Activated T-cell treated with anti-CD3 and anti-CD28 coated beads, Interleukin-2, amount 50 U/mL, for 48 hours (primary cell): ENCODE measurements at regions not wholly inside any gene's neighbourhood (a gene's known extent, or its start where the extent isn't known, plus 50 kb on each side); places are given as distances from the start of the nearest gene placed in this dataset.

Source experiments
- DNase-seq, 2 experiments: peaks; one replicate each; pipeline ENCODE4 v3.0.0-alpha.2; 2020

DNA sequence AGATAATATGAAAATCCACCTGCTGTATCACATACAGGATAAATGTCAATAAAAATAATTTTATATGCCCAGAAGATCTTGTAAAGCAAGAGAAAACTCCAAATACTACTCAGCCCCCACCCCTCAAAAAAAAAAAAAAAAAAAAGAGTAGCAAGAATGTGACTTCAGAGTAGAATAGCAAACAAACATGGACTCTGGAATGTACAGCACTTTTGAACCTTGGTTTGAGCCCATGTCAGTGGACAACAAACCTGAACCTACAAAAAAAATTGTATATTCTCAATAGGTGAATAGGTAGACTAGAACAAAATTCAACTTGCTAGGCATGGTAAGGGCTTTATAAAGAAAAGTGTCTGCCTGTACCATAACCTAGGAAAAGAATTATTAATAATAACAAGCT, 428.0 kb downstream of the SLITRK6 start:
- DNase-seq, result no peak

DNA sequence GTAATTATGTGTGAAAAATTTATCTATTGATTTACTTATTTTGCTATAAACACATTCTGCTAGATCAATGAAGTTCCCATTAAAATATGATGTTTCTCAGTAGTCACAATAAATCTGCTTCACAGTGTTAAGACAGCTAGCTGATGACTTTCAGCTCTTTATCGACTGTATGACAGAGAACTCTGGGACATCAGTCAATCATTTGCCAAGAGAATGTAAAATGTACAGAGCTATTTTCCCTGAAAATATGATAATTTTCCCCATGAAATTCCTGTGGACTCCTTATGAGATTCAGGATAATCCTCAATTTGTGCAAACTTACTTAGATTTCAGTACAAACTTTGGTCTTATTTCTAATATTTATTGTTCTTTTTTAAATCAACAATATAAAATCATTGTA, 430.5 kb downstream of the SLITRK6 start:
- DNase-seq, result no peak

DNA sequence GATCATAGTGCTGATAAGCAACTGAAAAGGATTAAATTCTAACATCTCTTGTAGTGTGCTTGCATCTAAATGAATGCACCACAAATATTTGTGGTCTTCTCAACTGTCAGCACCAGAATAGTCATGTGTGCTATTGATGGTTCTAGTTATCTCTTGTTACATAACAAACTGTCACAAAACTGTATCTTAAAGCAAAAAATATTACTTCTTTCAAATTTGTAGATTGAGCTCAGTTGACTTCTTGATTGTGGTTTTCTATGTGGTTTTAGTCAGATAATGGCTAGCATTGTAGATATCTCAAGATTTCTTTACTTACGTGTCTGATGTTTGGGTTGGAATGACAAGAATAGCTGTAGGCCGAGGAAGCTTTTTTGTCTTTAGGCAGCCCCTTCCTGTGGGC, 431.3 kb downstream of the SLITRK6 start:
- no peak for DNase-seq

DNA sequence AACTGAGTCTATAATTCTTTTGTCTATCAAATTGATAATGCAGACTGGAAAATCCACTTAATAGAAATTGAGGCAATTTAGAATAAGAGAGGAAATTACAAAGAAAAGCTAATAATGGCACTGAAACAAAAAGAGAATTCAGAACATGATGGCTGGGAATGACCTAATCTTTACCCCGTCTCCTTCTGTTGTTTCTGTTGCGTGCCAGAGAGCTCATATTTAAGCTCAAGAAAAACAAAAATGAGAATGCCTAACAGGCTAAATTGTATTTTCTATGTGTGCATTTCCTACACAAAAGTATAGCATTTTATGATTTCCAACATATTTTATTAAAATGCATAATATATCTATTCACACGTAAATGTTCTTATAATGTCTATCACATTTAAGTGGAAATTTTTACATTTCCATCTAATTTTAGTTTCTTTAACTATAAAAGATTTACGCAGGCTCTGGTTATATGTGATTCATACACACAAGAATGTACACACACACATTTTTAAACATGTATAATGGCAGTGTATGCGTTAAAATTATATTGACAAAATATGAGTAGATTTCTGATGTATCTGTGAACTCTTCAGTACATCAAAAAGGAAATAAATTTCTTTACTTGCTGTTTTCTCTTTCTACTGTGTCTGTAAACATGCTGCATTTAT, 432.3 kb downstream of the SLITRK6 start:
- no peak for DNase-seq

DNA sequence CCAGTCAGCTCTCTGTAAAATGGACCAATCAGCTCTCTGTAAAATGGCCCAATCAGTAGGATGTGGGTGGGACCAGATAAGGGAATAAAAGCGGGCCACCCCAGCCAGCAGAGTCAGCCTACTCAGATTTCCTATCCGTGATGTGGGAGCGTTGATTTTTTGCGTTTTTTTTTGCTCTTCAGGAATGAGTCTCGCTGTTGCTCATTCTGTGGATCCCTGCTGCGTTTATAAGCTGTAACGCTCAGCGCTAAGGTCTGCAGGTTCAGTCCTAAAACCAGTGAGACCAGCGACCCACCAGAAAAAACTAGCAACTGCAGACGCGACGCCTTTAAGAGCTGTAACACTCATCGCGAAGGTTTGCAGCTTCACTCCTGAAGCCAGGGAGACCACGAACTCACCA, 435.7 kb downstream of the SLITRK6 start:
- DNase-seq, result no peak

DNA sequence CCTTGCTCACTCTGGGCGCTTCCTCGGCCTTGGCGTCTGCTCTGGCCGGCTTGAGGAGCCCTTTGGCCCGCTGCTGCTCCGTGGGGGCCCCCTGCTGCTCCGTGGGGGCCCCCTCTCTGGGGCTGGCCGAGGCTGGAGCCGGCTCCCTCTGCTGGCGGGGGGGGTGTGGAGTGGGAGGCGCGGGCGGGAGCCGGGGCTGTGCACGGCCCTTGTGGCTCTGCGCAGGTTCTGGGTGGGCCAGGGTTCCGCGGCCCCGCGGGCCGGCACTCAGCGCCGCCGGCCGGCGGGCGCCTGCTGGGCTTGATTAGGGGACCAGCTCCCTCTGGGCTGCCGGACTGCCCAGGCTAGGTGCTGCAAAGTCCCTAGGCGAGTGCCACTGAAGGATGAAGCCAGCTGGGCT, 436.2 kb downstream of the SLITRK6 start:
- no peak for DNase-seq

DNA sequence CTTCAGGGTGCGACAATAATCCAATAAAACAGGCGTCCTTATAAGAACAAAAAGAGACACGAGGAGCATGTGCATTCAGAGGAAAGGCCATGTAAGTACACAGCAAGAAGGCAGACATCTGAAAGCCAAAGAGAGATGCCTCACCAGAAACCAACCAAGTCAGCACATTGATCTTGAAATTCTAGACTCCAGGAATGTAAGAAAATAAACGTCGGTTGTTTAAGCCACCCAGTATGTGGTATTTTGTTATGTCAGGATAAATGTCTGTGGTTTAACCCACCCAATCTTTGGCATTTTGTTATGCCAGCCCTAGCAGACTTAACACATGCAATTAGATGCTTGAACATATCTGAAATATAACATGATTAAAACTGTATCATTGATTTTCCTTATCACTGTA, 452.0 kb downstream of the SLITRK6 start:
- DNase-seq, result no peak

DNA sequence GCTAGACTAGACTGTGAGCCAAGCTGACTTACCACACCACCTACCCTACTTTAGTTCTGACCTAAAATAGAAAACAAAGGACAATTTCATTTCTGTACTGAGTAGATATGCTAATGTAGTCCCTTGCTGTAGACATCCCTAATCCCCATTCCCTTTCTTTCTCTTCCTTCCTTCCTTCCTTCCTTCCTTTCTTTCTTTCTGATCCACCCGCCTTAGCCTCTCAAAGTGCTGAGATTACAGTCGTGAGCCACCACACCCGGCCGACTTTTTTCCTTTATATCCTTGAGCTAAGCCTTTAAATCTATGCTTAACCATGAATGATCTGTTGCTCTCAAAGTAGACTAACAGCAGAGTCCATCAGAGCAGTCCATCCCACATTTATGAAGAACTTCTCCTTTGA, 465.0 kb downstream of the SLITRK6 start:
- no peak for DNase-seq

DNA sequence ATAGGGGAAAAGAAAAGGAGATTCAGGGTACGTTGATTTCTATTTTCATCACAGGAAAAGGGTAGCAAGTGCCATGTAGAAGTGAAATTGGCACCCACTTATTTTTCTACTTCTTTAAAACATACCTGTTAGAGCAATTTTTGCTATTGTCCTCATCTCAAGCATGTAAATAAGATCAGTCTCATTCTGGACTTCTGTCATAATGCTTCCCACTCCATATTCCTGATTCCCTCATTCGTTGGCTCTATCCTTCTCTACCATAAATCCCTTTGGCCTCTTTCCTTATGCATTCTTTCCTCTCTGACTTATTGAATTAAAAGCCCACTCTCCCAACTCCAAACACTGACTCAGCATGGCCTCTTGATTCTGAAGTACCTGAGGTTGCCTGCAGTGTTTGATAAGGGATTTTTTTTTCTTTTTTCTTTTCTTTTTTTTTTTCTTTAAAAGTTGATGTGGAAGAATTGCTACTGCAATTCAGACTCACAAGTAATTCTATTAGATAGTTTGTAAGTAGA, 465.7 kb downstream of the SLITRK6 start:
- DNase-seq, result no peak

DNA sequence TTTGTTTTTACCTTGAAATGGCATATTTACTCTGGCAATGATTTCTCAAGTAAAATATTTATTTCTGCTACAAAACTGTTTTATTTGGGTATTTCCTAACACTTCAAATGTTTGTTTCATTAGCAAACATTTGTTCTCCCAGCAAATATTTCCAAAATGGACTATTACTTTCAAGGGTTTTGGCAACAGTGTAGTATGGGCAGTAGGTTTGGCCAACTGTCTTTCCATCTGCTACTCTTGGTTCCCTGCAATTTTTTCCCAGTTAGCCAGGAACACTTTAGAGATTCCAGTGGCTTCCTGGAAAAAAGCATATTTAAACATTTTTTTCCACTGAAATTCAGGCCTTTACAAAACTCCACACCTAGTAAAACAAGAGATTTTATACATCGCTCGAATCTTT, 466.6 kb downstream of the SLITRK6 start:
- no peak for DNase-seq

DNA sequence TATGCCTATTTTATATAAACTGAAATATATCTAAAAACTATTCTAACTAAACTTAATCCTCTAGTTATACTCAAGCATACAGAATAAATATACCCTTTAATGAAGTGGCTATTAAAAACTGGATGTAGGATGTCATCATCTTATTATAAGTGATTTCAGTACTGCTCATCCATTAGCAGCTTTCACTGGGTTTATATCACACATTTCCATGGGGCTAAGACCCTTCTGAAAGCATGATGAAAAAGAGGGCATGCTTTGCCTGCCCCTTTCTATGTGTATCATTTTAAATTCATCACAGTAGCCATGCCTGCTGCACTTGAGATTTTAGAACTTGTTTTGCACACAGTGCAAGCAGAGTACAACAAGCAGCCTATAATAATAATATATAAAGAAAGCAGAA, 477.5 kb downstream of the SLITRK6 start:
- DNase-seq, result no peak

DNA sequence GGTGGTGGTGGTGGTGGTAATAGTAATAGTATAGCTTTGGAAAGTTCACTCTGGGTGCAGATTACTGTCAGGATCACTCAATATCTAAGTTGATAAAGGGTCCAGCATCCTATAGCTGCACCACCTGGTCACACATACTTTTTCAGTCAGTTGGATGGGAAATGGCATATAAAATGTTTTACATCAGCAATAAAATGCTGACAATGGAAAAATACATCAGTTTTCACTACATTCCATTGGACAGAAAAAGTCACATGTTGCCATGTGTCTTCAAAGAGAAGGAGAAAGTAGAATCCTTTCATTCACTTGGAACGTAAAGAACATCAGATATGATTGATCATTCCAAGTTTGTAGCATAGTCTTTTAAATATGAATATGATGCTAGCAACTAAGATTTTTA, 481.4 kb downstream of the SLITRK6 start:
- DNase-seq, result no peak

DNA sequence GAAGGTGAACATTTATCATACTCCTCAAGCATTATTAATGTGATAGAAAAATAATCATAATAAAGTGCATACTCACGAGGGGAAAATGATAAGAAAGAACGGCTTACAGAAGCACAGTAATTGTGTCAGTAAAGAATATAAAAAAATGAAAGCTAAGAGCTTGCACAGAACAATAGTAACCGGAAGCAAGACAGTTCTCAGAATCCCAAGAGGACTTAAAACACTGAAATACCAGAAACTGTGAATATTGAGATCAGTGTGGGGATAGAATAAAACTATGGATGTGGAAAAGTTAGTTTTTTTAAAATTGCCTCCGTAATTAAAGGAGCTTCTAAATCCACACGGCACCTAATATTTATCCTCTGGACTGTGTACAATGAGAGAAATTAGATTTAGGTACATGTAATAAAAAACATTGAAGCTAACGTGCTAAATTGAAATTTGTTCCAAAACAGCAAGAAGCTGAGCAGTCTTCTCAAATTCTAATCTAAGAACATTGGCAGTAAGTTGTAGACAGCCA, 482.7 kb downstream of the SLITRK6 start:
- DNase-seq, result no peak

DNA sequence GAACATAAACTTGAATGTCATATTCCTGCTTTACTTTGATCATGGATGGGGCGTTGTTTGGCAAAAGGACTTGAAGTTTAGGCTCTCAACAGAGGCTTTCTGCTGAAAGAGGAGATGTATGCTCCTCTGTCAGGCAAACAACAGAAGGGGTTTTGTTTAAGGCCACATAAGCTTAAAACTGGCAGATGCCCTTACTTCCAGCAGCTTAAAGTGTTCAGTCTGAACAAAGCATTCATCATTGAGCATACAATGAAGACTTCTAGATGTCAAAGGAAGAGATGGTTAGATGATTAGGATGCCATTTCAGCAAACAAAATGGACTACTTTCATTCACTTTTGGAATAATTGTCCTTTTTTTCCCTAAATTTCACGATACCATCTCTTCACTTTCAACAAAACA, 484.5 kb downstream of the SLITRK6 start:
- no peak for DNase-seq

DNA sequence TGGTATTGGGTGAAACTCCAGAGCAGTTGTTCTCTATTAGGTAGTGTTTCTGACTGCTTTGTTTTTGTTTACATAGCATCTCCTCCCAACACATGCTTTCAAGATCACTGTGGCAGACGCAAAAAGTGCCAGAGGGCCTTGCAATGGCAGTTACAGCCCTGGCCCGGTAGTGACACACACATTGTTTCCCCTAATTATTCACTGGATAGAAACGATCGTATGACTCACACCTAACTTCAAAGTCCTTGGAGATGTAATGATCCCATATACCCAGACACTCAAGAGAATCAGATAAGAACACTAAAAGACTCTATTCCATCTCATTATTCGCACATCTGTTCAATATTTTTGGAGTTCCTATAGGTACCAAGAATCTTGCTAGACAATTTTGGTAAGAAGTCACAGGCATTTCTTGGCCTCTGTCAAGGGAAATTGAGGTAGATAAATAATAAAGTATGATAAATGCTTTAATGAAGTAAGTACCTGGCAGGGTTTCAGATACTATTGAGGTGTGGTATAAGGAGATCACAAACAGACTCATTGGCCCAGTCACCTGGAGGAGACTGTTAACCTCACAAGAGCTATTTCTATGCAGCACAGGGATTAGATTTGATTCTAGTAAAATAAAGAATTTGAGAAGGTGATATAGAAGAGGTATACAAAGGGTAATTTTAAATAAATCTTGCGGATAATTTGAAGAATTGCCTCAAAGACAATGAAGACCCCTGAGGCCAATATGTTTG, 485.3 kb downstream of the SLITRK6 start:
- no peak for DNase-seq

DNA sequence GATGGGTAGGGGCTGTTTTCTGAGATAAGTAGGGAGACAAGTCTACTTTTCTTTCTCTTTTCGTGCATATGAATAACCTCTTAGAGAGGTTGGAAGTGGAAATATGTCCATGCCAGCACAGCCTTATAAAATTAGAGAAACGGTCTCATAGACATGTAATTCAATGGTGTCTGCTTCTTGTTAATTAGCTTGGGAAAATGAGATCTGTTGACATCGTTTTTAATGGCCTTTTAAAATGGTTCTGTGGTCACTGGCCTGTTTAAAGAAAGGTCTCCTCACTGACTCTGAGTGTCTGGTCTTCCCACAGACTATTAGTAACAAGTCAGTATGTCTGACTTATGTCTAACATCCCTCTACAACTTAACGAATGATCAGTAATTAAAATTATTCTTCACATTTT, 487.1 kb downstream of the SLITRK6 start:
- DNase-seq, result no peak

DNA sequence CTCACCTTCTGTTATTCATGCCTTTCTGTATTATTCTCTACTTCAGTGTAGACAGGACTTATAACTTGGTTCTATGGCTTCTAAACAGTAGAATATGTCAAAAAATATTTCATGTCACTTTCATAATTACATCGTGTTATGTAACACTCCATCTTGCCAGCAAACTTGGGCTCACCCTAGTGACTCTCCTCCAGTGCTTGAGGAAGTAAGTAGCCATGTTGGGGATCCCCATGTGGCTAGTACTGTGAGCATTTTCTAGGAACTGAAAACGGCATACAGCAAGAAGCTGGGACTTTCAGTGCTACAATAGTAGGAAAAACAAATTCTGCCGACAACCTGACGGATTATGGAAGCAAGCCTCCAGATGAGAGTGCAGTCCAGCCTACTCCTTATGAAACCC, 495.6 kb downstream of the SLITRK6 start:
- DNase-seq, result no peak

DNA sequence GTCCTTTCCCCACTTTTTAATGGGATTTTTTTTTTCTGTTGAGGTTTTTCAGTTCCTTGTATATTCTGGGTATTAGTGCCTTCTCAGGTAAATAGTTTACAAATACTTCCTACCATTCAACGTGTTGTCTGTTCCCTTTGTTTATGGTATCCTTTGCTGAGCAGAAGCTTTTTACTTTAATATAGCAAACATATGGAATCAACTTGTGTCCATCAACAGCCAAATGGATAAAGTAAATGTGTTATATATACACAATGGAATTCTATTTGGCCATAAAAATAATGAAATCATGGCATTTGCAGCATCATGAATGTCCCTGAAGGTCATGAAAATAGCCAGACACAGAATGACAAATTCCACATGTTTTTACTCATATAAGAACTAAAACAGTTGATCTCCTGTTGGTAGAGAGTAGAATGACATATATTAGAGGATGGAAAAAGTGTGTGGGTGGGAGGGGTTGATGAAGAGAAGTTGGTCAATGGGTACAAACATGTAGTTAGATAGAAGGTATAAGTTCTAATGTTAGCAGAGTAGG, 500.8 kb downstream of the SLITRK6 start:
- DNase-seq, result no peak

DNA sequence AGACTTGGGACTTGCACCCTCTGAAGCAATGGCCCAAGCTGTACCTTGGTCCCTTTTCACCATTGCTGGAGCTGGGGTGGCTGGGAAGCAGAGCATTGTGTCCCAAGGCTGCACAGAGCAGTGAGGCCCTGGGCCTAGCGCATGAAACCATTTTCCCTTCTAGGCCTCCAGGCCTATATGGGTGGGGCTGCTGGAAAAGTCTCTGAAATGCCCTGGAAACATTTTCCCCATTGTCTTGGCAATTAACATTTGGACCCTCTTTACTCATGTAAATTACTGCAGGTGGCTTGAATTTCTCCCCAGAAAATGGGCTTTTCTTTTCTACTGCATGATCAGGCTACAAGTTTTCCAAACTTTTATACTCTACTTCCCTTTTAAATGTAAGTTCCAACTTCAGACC, 510.5 kb downstream of the SLITRK6 start:
- DNase-seq, result no peak

DNA sequence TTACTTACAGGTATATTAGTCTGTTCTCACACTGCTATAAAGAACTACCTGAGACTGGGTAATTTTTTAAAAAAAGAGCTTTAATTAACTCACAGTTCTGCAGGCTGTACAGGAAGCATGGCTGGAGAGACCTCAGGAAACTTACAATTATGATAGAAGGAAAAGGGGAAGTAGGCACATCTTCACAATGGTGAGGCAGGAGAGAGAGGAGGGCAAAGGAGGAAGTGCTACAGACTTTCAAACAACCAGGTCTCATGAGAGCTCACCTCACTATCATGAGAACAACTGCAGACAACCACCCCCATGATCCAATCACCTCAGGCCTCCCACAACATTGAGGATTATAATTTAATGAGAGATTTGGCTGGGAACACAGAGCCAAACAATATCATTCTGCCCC, 511.7 kb downstream of the SLITRK6 start:
- no peak for DNase-seq

DNA sequence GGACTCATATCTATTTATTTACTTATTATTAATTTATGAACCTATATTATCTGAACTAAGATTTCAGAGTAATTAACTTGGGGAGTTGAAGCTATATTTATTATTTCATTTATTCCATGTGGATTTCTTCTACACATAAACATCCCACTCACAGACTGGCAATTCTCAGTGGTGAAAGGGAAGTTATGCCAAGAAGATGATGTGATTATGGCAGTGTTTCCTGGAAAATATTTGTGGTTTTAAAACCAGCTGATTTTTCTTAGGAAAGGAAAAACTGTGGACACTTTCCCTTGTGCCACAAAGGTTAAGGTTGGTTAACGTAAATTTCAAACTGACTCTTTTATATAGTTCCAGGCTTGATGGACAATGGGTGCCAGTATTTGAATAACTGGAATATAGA, 513.1 kb downstream of the SLITRK6 start:
- no peak for DNase-seq

DNA sequence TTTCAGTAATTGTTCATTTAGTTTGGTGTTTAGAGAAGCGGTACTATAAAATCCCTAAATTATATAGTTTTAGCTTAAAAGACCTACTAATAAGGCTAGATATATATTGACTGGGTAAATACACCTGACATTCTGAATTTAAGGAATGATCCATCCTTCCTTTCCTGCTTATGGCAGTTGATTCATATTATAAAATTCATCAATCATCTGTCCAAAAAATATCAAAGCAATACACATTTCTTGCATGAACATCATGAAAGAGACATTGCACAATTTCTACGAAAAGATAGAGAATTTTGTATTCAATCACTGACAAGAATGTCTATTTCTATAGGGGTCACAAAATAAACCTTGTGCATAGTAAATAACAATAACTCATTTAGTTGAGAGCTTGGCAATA, 514.9 kb downstream of the SLITRK6 start:
- no peak for DNase-seq

DNA sequence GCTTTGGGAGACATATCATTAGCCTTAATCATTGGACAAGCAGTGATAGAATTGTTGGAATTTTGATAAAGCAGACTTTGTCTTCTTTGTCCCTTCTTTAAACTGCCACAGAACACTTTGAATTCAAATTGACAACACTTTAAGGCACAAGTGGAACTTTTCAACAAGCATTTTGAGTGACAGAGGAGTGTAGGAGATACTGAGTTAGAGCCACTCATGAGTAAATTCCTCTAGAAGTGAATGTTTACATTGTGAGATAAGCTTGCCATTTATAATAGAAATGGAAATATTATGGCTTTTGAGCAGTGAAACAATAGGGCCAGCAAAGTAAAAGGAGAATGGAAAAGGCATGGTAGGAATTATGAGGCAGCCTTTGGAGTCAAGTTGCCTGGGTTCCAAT, 515.8 kb downstream of the SLITRK6 start:
- no peak for DNase-seq

DNA sequence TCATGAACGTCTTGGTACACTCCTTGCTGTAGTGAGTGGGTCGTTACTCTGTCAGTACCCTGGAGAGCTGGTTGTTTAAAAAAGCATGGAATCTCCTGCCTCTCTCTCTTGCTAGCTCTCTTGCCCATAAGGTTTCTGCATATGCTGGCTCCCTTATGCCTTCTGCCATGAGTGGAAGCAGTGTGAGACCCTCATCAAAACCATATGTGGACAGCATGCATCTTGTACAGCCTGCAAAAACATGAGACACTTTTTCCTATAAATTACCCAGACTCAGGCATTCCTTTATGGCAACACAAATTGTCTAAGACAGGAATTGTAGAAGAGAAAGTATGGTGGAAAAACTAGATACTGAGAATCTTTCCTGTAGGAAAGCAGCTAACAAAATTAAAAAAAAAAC, 516.3 kb downstream of the SLITRK6 start:
- no peak for DNase-seq
